A673 (cell line): ENCODE measurements at regions not wholly inside any gene's neighbourhood (a gene's known extent, or its start where the extent isn't known, plus 50 kb on each side); places are given as distances from the start of the nearest gene placed in this dataset.

Source experiments
- BruUV-seq: library from RNA; stranded (reverse); fragments of 400-500 nt; replicated peaks from 2 replicates; lab custom pipeline; 2021; lab: Mats Ljungman, UMichigan
- CTCF ChIA-PET: fragments of 300-600 bp; sonication (Branson Sonifier 250); formaldehyde crosslinking; loops from one replicate; lab custom pipeline; 2022; ENCODE audit warnings: antibody characterized with exemption; lab: Charles Lee
- POLR2A ChIA-PET: fragments of 300-600 bp; sonication (Branson Sonifier 250); formaldehyde crosslinking; loops from one replicate; lab custom pipeline; 2022; ENCODE audit warnings: antibody characterized with exemption; ENCODE audit not compliant: low non-redundant PET; lab: Charles Lee
- DNase-seq: peaks from one replicate; pipeline ENCODE4 v3.0.0-alpha.2; 2015; ENCODE audit warnings: low spot score
- H3K27ac ChIP-seq: fragments of 200-600 bp; sonication (generic); 2 replicates; pipeline ENCODE4 v1.5.1; 2016; ENCODE audit warnings: mixed run types, low read depth, mild to moderate bottlenecking, mixed read lengths, antibody characterized with exemption, low read length; ENCODE audit not compliant: poor library complexity, severe bottlenecking
- H3K27me3 ChIP-seq: fragments of 200-600 bp; sonication (generic); replicated peaks from 2 replicates; pipeline ENCODE4 v1.6.1; 2017; ENCODE audit warnings: mixed run types, low read depth, mild to moderate bottlenecking, mixed read lengths, antibody characterized with exemption, low read length; ENCODE audit not compliant: insufficient read depth, poor library complexity
- H3K36me3 ChIP-seq: fragments of 200-600 bp; sonication (generic); 2 replicates; pipeline ENCODE4 v1.6.1; 2016; ENCODE audit warnings: mixed run types, mild to moderate bottlenecking, mixed read lengths, antibody characterized with exemption, low read length; ENCODE audit not compliant: insufficient read depth, poor library complexity, severe bottlenecking
- H3K4me1 ChIP-seq: fragments of 200-600 bp; sonication (generic); 2 replicates; pipeline ENCODE4 v1.6.1; 2017; ENCODE audit warnings: mixed run types, mild to moderate bottlenecking, mixed read lengths, antibody characterized with exemption, low read length; ENCODE audit not compliant: insufficient read depth, poor library complexity, severe bottlenecking
- H3K4me3 ChIP-seq: fragments of 200-600 bp; sonication (generic); 2 replicates; pipeline ENCODE4 v1.5.1; 2016; ENCODE audit warnings: low read depth, mixed run types, mild to moderate bottlenecking, mixed read lengths, low read length; ENCODE audit not compliant: poor library complexity, severe bottlenecking
- H3K9me3 ChIP-seq: fragments of 200-600 bp; sonication (generic); 2 replicates; pipeline ENCODE4 v1.6.1; 2016; ENCODE audit warnings: mixed run types, low read depth, mild to moderate bottlenecking, mixed read lengths, antibody characterized with exemption, low read length; ENCODE audit not compliant: poor library complexity, severe bottlenecking
- EZH2 ChIP-seq: fragments of 200-600 bp; sonication (generic); IDR thresholded peaks from 2 replicates; pipeline ENCODE4 v1.6.1; 2017; ENCODE audit warnings: borderline replicate concordance, low read depth, mild to moderate bottlenecking, mixed read lengths, antibody characterized with exemption, low read length; ENCODE audit not compliant: poor library complexity, severe bottlenecking
- intact Hi-C: fragments of 100-400 bp; cut with micrococcal nuclease; formaldehyde crosslinking; loops from one replicate; pipeline ENCODE4 v1.10.0; 2022; ENCODE audit not compliant: unreplicated experiment
- TF ChIP-seq, protein P1 (sequence below): fragments of 300-800, 200-600 bp; sonication (generic); conservative IDR thresholded peaks from 2 replicates; pipeline ENCODE4 v1.5.1; 2017; ENCODE audit warnings: low read depth, mild to moderate bottlenecking, antibody characterized with exemption, low read length, moderate library complexity, mixed read lengths

GRCh38 chr15:37880835-37881153 is 53.6 kb upstream of the TMCO5A start:
- Histone ChIP-seq H3K27me3 (no peaks in the 10 kb centered on the region), H3K4me3 (no peak overlapping the region), H3K4me1 (peaks cover 31% of the 10 kb centered on the region), H3K9me3 (no peaks in the 10 kb centered on the region), H3K27ac (no peak overlapping the region), H3K36me3 (no peaks in the 10 kb centered on the region)
- intact Hi-C loops, result loop anchor here (2.0 to 10.0 kb wide), 6 partner anchors 128 to 1378 kb away; no protein-coding TSS in a partner anchor
- TF ChIP-seq EZH2, result no peak
- TF ChIP-seq, protein P1, sequence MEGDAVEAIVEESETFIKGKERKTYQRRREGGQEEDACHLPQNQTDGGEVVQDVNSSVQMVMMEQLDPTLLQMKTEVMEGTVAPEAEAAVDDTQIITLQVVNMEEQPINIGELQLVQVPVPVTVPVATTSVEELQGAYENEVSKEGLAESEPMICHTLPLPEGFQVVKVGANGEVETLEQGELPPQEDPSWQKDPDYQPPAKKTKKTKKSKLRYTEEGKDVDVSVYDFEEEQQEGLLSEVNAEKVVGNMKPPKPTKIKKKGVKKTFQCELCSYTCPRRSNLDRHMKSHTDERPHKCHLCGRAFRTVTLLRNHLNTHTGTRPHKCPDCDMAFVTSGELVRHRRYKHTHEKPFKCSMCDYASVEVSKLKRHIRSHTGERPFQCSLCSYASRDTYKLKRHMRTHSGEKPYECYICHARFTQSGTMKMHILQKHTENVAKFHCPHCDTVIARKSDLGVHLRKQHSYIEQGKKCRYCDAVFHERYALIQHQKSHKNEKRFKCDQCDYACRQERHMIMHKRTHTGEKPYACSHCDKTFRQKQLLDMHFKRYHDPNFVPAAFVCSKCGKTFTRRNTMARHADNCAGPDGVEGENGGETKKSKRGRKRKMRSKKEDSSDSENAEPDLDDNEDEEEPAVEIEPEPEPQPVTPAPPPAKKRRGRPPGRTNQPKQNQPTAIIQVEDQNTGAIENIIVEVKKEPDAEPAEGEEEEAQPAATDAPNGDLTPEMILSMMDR, result no peak
- BruUV-seq, result no TSS peak
- CTCF ChIA-PET, result interaction anchor here (0.7 to 3.0 kb wide), 5 partner anchors 11 to 634 kb away, joined by 3 to 19 read pairs (median 4); no protein-coding TSS in a partner anchor
- DNase-seq, result no peak
- POLR2A ChIA-PET, result no interaction called here

- CTCF ChIA-PET, result interaction anchor here (0.7 to 3.0 kb wide), 4 partner anchors 11 to 635 kb away, joined by 3 to 19 read pairs (median 7); no protein-coding TSS in a partner anchor
These were observed 53.0 kb upstream of the TMCO5A start for GRCh38 chr15:37881237-37882013.

GRCh38 chr15:37882640-37883039 is 51.8 kb upstream of the TMCO5A start:
- H3K4me3 ChIP-seq, result no peak overlapping the region
- H3K4me1 ChIP-seq, result peaks cover 29% of the 10 kb centered on the region
- TF ChIP-seq EZH2, result no peak
- TF ChIP-seq, protein P1, result no peak
- no peak for DNase-seq
- no peak overlapping the region for H3K27ac ChIP-seq
- no peaks in the 10 kb centered on the region for H3K27me3 ChIP-seq
- no TSS peak for BruUV-seq
- POLR2A ChIA-PET, result no interaction called here
- no peaks in the 10 kb centered on the region for H3K9me3 ChIP-seq
- intact Hi-C loops, result loop anchor here (5.0 to 10.0 kb wide), 5 partner anchors 130 to 1380 kb away; no protein-coding TSS in a partner anchor
- no peaks in the 10 kb centered on the region for H3K36me3 ChIP-seq
- CTCF ChIA-PET, result no interaction called here

More at GRCh38 chr15:37881237-37882013, 53.0 kb upstream of the TMCO5A start:
- no peaks in the 10 kb centered on the region for H3K36me3 ChIP-seq
- TF ChIP-seq, protein P1, result no peak
- no peak for TF ChIP-seq EZH2
- no peak overlapping the region for H3K4me3 ChIP-seq
- no peaks in the 10 kb centered on the region for H3K9me3 ChIP-seq
- no peak for DNase-seq
- intact Hi-C loops, result loop anchor here (2.0 to 10.0 kb wide), 6 partner anchors 129 to 1379 kb away; no protein-coding TSS in a partner anchor
- BruUV-seq, result no TSS peak
- H3K4me1 ChIP-seq, result peaks cover 31% of the 10 kb centered on the region
- POLR2A ChIA-PET, result no interaction called here
- H3K27me3 ChIP-seq, result no peaks in the 10 kb centered on the region
- no peak overlapping the region for H3K27ac ChIP-seq
